ENCODE measurements at regions not wholly inside any gene's neighbourhood (a gene's known extent, or its start where the extent isn't known, plus 50 kb on each side); places are given as distances from the start of the nearest gene placed in this dataset.

DNA sequence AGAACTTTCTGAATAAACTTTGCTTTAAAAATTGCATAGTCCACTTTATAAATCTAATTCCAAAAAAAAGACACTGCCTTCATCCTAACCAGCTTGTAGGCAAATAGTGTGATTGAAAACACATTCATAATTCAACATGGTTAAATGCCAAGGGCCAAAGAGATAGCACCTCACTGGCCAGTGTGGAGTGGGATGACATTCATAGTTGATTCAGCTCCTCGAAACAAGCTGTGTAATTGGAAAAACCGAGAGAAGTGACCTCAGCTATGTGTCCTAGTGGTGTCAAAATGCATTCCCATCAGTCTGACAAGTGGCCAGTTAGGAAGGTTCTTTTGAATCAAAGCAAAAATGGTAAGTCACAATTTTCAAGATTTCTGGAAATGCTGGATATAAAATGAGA is 1068.5 kb upstream of the CELF4 start (continued):
- TF ChIP-seq, protein P1, sequence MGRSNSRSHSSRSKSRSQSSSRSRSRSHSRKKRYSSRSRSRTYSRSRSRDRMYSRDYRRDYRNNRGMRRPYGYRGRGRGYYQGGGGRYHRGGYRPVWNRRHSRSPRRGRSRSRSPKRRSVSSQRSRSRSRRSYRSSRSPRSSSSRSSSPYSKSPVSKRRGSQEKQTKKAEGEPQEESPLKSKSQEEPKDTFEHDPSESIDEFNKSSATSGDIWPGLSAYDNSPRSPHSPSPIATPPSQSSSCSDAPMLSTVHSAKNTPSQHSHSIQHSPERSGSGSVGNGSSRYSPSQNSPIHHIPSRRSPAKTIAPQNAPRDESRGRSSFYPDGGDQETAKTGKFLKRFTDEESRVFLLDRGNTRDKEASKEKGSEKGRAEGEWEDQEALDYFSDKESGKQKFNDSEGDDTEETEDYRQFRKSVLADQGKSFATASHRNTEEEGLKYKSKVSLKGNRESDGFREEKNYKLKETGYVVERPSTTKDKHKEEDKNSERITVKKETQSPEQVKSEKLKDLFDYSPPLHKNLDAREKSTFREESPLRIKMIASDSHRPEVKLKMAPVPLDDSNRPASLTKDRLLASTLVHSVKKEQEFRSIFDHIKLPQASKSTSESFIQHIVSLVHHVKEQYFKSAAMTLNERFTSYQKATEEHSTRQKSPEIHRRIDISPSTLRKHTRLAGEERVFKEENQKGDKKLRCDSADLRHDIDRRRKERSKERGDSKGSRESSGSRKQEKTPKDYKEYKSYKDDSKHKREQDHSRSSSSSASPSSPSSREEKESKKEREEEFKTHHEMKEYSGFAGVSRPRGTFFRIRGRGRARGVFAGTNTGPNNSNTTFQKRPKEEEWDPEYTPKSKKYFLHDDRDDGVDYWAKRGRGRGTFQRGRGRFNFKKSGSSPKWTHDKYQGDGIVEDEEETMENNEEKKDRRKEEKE (IDR thresholded peaks at IDR 0.05) = no peak
- TF ChIP-seq MYC (IDR thresholded peaks at IDR 0.05; ENCODE audit: insufficient read depth, insufficient read length, insufficient replicate concordance, low read length, severe bottlenecking) (no peak), KLF5 (IDR thresholded peaks at IDR 0.05; ENCODE audit: partially characterized antibody) (no peak), KAT2A (conservative IDR thresholded peaks at IDR 0.05; ENCODE audit: control insufficient read depth, low read depth, low read length) (no peak), POU2F2 (IDR thresholded peaks at IDR 0.05; ENCODE audit: borderline replicate concordance, low read depth, low read length) (no peak), SMAD5 (IDR thresholded peaks at IDR 0.05; ENCODE audit: low read depth) (no peak), MEF2A (IDR thresholded peaks at IDR 0.05; ENCODE audit: insufficient read depth, low read depth, low read length) (no peak), SIX5 (IDR thresholded peaks at IDR 0.05; ENCODE audit: low read depth, low read length, severe bottlenecking) (no peak), NR2F1 (conservative IDR thresholded peaks at IDR 0.05) (no peak), NRF1 (conservative IDR thresholded peaks at IDR 0.05; ENCODE audit: low read depth, low read length) (no peak), NBN (IDR thresholded peaks at IDR 0.05) (no peak)
- TF ChIP-seq, protein P2, sequence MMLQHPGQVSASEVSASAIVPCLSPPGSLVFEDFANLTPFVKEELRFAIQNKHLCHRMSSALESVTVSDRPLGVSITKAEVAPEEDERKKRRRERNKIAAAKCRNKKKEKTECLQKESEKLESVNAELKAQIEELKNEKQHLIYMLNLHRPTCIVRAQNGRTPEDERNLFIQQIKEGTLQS (IDR thresholded peaks at IDR 0.05; ENCODE audit: borderline replicate concordance, extremely low read depth, low read depth, low read length) = no peak

Data from GM12878 (cell line).